Activated B cell treated with CpG ODN at 0.5 μM for 24 hours (primary cell): ENCODE measurements at regions not wholly inside any gene's neighbourhood (a gene's known extent, or its start where the extent isn't known, plus 50 kb on each side); places are given as distances from the start of the nearest gene placed in this dataset.

ENCODE experiments used
- ATAC-seq: fragments of 200-7000 bp; cut with Tn5 transposase; one replicate; pipeline ENCODE4 v1.10.0; 2021; ENCODE audit warnings: low read depth, mild to moderate bottlenecking, moderate library complexity
- CTCF ChIA-PET: fragments of 350-600 bp; sonication (Branson Sonifier 250); formaldehyde crosslinking; loops from one replicate; lab custom pipeline; 2021; ENCODE audit warnings: antibody characterized with exemption; lab: Charles Lee
- POLR2A ChIA-PET: fragments of 350-600 bp; sonication (Branson Sonifier 250); formaldehyde crosslinking; loops from one replicate; lab custom pipeline; 2021; ENCODE audit warnings: antibody characterized with exemption; lab: Charles Lee
- DNase-seq: peaks from one replicate; pipeline ENCODE4 v3.0.0; 2022
- H3K27ac Mint-ChIP-seq: one replicate; pipeline ENCODE4 v1.8.0; 2020; ENCODE audit warnings: mixed read lengths
- H3K27me3 Mint-ChIP-seq: one replicate; pipeline ENCODE4 v1.8.0; 2021; ENCODE audit warnings: mixed read lengths
- H3K36me3 Mint-ChIP-seq: one replicate; pipeline ENCODE4 v1.8.0; 2021; ENCODE audit warnings: low read depth, mixed read lengths
- H3K4me1 Mint-ChIP-seq: one replicate; pipeline ENCODE4 v1.8.0; 2021; ENCODE audit warnings: mixed read lengths
- H3K4me3 Mint-ChIP-seq: one replicate; pipeline ENCODE4 v1.8.0; 2020; ENCODE audit warnings: mild to moderate bottlenecking, mixed read lengths
- H3K9me3 Mint-ChIP-seq: one replicate; pipeline ENCODE4 v1.8.0; 2020; ENCODE audit warnings: mixed read lengths
- CTCF ChIP-seq: fragments of 200-600 bp; IDR thresholded peaks from one replicate; pipeline ENCODE4 v1.8.0; 2022; ENCODE audit warnings: antibody characterized with exemption, mild to moderate bottlenecking
- intact Hi-C: fragments of 100-400 bp; cut with micrococcal nuclease; formaldehyde crosslinking; loops from one replicate; pipeline ENCODE4 v1.15.1; 2024

GRCh38 chr4:55731959-55732358 lies 87.6 kb upstream of the EXOC1L start:
- ChIA-PET POLR2A (no interaction called here), CTCF (no interaction called here)
- no peaks in the 10 kb centered on the region for H3K36me3 Mint-ChIP-seq
- ATAC-seq (no peak), DNase-seq (no peak)
- H3K4me1 Mint-ChIP-seq = no peaks in the 10 kb centered on the region
- TF ChIP-seq CTCF = no peak
- intact Hi-C loops = no loop called here
- H3K27me3 Mint-ChIP-seq = peaks cover 16% of the 10 kb centered on the region
- H3K27ac Mint-ChIP-seq = no peak overlapping the region
- no peak overlapping the region for H3K4me3 Mint-ChIP-seq
- H3K9me3 Mint-ChIP-seq = no peaks in the 10 kb centered on the region

- no peak overlapping the region for H3K27ac Mint-ChIP-seq
- ATAC-seq (no peak), DNase-seq (no peak)
- H3K36me3 Mint-ChIP-seq = no peaks in the 10 kb centered on the region
- no peak overlapping the region for H3K4me3 Mint-ChIP-seq
- peaks cover 24% of the 10 kb centered on the region for H3K27me3 Mint-ChIP-seq
- no peaks in the 10 kb centered on the region for H3K4me1 Mint-ChIP-seq
- CTCF ChIA-PET = interaction anchor here (1.1 kb wide), 1 partner anchor 548 kb away, joined by 4 read pairs; no protein-coding TSS in a partner anchor
- POLR2A ChIA-PET = no interaction called here
- no peaks in the 10 kb centered on the region for H3K9me3 Mint-ChIP-seq
- intact Hi-C loops = no loop called here
- TF ChIP-seq CTCF = no peak
These were observed 86.7 kb upstream of the EXOC1L start for GRCh38 chr4:55732864-55733263.

- intact Hi-C loops = no loop called here
- H3K27me3 Mint-ChIP-seq = peaks cover 31% of the 10 kb centered on the region
- TF ChIP-seq CTCF = no peak
- H3K36me3 Mint-ChIP-seq = no peaks in the 10 kb centered on the region
- ChIA-PET POLR2A (no interaction called here), CTCF (interaction anchor here (1.1 kb wide), 1 partner anchor 549 kb away, joined by 4 read pairs; no protein-coding TSS in a partner anchor)
- H3K27ac Mint-ChIP-seq = no peak overlapping the region
- H3K4me1 Mint-ChIP-seq = no peaks in the 10 kb centered on the region
- no peaks in the 10 kb centered on the region for H3K9me3 Mint-ChIP-seq
- no peak overlapping the region for H3K4me3 Mint-ChIP-seq
- ATAC-seq (no peak), DNase-seq (no peak)
These were observed 85.7 kb upstream of the EXOC1L start for GRCh38 chr4:55733932-55734331.

- ChIA-PET CTCF (interaction anchor here (0.7 to 1.8 kb wide), 5 partner anchors 17 to 766 kb away, joined by 3 to 7 read pairs (median 3); no protein-coding TSS in a partner anchor), POLR2A (no interaction called here)
- Mint-ChIP-seq H3K4me1 (no peaks in the 10 kb centered on the region), H3K36me3 (no peaks in the 10 kb centered on the region), H3K27me3 (peaks cover 32% of the 10 kb centered on the region), H3K27ac (no peak overlapping the region), H3K4me3 (no peak overlapping the region), H3K9me3 (no peaks in the 10 kb centered on the region)
- intact Hi-C loops = loop anchor here (1.0 to 2.0 kb wide), 6 partner anchors 192 to 1414 kb away; partner anchors contain the start of gene SRD5A3
- ATAC-seq (no peak), DNase-seq (no peak)
- TF ChIP-seq CTCF = no peak
These were observed 82.9 kb upstream of the EXOC1L start for GRCh38 chr4:55736605-55737183.

GRCh38 chr4:55742655-55743202 lies 76.9 kb upstream of the EXOC1L start:
- DNase-seq = no peak
- Mint-ChIP-seq H3K4me3 (no peak overlapping the region), H3K27ac (no peak overlapping the region), H3K9me3 (no peaks in the 10 kb centered on the region), H3K27me3 (peaks cover 20% of the 10 kb centered on the region), H3K36me3 (no peaks in the 10 kb centered on the region), H3K4me1 (no peaks in the 10 kb centered on the region)
- CTCF ChIA-PET = no interaction called here
- intact Hi-C loops = no loop called here
- ATAC-seq = no peak
- TF ChIP-seq CTCF = no peak
- POLR2A ChIA-PET = no interaction called here
